NCI-H446 (cell line): ENCODE measurements at regions not wholly inside any gene's neighbourhood (a gene's known extent, or its start where the extent isn't known, plus 50 kb on each side); places are given as distances from the start of the nearest gene placed in this dataset.
"Not testable (repeated sequence)": the region's sequence is repeated elsewhere in the genome, so short reads cannot be mapped to it uniquely, and the experiment has no call there.

ENCODE experiments used
- DNase-seq, 2 experiments: peaks; one replicate each; lab custom pipeline; 2025; lab: John Stamatoyannopoulos, UW

- no peak for DNase-seq
Measured at GRCh38 chr6:1002989-1003388, 308.9 kb upstream of the FOXQ1 start.

DNA sequence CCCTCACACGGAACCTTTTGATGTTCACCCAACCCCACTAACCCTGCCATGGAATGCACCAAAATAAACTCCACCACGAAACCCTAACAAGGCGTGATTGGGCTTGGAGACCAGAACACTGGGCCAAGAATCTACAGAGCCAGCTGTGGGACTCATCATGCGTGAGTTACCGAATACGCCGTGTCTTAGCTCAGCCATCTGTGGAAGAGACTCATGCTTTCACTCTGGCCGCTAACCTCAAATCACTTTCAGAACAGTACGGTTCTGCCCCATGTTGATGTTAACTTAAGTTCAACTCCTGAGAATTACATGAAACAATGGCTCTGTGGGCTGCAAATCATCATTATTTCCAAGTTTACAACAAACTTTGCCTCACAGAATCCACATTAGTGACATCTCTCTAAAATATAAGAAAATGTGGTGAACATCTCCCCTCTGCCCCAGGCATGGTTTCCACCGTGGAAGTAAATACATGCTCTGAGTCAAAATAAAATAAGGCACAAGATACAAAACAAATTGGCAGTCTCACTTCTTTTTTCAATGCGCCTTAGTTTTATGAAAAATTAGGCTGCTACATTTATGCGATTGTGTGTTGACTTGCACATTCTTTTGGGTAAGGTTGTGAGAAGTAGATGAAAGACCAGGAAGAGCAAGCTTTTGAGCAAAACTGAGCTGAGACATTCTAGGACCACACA, 308.9 kb upstream of the EXOC2 start:
- DNase-seq = peak in 1 of 2 experiments; percentile 46

- no peak for DNase-seq
Measured at GRCh38 chr6:999552-999951, 306.6 kb upstream of the EXOC2 start.

DNA sequence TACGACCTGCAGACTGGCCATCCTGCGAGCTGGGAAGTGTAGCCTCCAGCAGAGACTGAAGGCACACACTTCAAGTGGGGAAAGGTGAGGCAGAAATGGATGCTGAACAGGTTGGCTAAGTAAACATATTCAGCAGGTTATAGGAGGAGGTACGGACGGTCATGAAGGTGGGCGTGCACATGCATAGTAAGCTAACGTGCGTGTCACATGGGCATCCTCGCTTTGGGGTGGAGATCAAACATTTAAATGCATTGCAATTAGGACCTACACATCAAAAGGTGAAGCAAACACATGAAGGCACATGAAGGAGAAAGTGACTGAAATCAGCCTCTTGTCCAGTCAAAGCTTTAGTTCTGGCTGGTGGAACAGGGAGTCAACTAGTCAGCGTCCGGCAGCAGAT, 305.6 kb upstream of the EXOC2 start:
- no peak for DNase-seq

- DNase-seq = no peak
Measured at GRCh38 chr6:996271-996852, 303.4 kb upstream of the EXOC2 start.

DNA sequence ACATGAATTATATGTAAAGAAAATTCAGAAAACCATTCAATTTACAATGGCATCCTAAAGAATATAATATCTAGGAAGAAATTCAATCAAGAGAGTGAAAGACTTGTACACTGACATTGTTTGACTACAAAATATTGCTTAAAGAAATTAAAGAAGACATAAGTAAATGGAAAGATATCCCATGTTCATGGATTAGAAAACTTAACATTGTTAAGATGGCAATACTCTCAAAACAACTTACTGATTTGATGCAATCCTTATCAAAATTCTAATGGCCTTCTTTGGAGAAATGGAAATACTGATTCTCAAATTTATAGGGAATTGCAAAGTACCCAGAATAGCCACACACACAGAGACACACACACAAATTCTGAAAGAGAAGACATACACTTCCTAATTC, 298.3 kb upstream of the EXOC2 start:
- DNase-seq = no peak

- no peak for DNase-seq
Measured at GRCh38 chr6:984031-984430, 291.1 kb upstream of the EXOC2 start.

DNA sequence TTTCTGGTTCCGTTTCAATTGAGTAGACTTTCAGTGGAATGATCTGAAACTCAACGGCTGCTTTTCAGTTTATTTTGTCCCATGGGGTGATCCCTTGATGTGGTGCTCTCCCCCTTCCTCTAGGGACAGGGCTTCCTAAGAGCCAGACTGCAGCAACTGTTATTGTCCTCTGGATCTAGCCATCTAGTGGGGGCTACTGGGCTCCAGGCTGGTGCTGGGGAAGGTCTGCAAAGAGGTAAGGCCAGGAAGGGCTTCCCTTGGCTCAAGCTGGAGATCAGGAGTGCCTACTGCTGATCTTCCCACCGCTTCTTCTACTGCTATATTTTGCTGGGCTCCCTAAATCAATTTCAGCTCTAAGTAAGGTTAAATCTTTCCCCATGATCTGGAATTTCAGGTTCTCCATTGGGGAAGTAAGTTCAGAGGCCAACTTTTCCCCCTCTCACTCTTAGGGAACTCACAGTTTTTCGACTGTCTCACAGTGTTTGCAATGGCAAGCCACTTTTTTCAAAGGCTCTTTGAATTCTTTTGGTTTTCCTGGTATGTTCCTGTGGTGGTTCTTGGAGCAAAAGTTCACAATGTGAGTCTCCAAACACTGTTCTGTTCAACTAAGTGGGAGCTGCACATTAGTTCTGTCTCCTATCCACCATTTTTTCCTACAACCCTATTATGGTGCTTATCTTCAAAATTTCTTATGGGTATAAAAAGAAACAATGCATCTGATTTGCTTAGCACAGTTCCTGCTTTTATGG, 286.2 kb upstream of the EXOC2 start:
- no peak for DNase-seq

GRCh38 chr6:977226-977625, 284.3 kb upstream of the EXOC2 start:
- DNase-seq = not testable (repeated sequence)

- DNase-seq = no peak
Measured at GRCh38 chr6:971981-972640, 279.2 kb upstream of the EXOC2 start.

- peak in 1 of 2 experiments; percentile 56 for DNase-seq
Measured at GRCh38 chr6:968791-969190, 275.9 kb upstream of the EXOC2 start.

DNA sequence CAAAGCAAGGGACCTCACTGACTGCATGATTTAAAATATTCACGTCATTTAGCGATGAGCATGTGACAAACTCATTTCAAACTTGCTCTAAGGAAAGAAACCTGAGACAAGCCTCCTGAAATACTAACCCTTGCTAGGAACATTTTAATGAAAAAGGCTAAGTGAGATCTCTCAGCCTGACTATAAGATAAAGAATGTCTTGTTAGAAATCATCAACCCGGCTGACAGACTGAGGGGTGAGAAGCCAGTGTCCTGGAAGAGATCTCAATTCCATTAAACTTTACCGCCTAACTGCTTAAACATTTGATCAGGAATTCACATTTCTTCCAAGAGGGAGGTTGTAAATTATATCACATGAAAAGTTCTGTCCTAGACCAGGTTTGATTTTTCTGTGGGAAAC, 274.8 kb upstream of the EXOC2 start:
- DNase-seq = no peak

DNA sequence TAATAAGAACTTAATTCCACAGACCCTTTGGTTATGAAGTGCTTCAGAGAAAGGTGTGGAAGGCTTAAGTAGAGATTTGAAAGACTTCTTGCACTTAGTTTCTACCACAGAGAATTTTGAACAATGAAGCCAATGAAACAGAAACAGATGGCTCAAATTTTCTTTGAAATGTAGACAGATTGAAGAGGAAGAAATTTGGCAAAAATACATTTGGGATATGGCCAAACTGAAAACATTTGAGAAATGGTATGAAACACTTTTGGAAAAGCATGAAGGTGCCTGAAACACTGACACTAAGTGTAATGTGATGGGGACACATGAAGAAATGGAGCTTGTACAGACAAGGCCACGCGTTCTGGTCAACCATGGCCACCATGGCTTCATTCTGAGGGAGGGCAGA, 272.4 kb upstream of the EXOC2 start:
- DNase-seq = peak in 1 of 2 experiments; percentile 54

- DNase-seq = no peak
Measured at GRCh38 chr6:963456-963855, 270.5 kb upstream of the EXOC2 start.

DNA sequence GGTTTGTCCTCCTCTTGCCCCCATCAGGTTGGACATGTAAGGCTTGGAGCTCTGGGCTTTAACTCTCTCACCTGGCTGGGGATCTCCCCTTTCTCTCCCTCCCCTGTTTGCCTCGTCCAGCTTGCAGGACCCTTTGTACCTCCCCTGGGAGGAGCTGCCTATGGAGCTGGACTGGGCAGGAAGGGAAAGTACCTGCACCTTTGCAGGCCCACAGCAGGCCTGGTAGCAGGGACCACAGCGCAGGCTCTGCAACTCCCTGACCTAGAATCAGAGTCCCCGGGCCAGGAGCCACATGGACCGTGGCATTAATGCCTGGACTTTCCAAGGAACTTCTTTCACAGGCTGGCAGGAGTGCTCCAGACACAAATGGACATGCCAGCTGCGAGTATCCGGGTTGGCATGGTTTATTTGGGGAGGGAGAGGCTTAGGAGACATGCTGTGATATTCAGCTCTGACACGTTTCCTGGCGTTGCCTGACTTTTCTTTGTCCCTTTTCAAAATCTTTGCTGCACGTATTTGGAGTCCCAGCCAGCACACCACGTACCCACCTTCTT, 268.5 kb upstream of the EXOC2 start:
- peak in 1 of 2 experiments; percentile 36 for DNase-seq

GRCh38 chr6:960356-960755, 267.4 kb upstream of the EXOC2 start:
- DNase-seq = no peak

GRCh38 chr6:958488-958887, 265.5 kb upstream of the EXOC2 start:
- peak; percentile 13 to 80 for DNase-seq

- DNase-seq = no peak
Measured at GRCh38 chr6:951399-952181, 258.7 kb upstream of the EXOC2 start.

GRCh38 chr6:947235-947934, 254.4 kb upstream of the EXOC2 start:
- no peak for DNase-seq

DNA sequence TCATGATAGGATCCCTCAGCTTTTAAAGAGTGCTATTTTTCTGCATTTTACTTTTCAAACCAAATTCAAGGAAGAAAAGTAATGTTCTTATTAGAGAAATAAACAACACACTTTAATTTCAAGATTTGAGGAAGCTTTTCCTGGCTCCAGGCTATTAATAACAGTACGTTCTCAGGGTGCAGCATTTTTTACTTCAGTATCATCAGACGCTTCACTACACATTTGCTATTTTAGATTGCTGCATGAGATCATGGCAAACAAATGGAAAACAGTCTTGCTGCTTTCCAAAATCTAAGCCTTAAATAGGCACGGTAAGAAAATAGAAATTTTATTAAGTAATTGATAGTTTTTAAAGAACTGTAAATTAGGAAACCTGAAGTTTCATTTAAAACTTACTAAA, 253.6 kb upstream of the EXOC2 start:
- DNase-seq = no peak
